ENCODE measurements at regions not wholly inside any gene's neighbourhood (a gene's known extent, or its start where the extent isn't known, plus 50 kb on each side); places are given as distances from the start of the nearest gene placed in this dataset.

- no peak overlapping the region for H2AFZ ChIP-seq (ENCODE audit: low read length)
- H3K4me2 ChIP-seq (ENCODE audit: low read length) = no peak overlapping the region
- no peak for TF ChIP-seq EZH2 (IDR thresholded peaks at IDR 0.05; ENCODE audit: borderline replicate concordance, low read length)
- TF ChIP-seq CTCF (IDR thresholded peaks at IDR 0.05; ENCODE audit: low read length) = no peak
- no peaks in the 10 kb centered on the region for H3K4me1 ChIP-seq (ENCODE audit: insufficient read depth, low read length, severe bottlenecking)
- H3K9ac ChIP-seq (ENCODE audit: low read length) = no peak overlapping the region
- no peaks in the 10 kb centered on the region for H3F3A ChIP-seq (ENCODE audit: insufficient read depth, low read length)
- H4K20me1 ChIP-seq (ENCODE audit: insufficient read depth, low read length) = no peaks in the 10 kb centered on the region
- no peaks in the 10 kb centered on the region for H3K79me2 ChIP-seq (ENCODE audit: insufficient read depth, low read length)
- H3K9me2 ChIP-seq (ENCODE audit: low read depth, low read length) = no peaks in the 10 kb centered on the region
- no peaks in the 10 kb centered on the region for H3K36me3 ChIP-seq (ENCODE audit: insufficient read depth, low read length)
- H3K27me3 ChIP-seq (ENCODE audit: insufficient read depth, low read length) = no peaks in the 10 kb centered on the region
- H3K9me3 ChIP-seq (ENCODE audit: low read length) = no peaks in the 10 kb centered on the region
- H3K4me3 ChIP-seq (ENCODE audit: low read depth, low read length, poor library complexity, severe bottlenecking) = no peak overlapping the region
- H3K27ac ChIP-seq (ENCODE audit: low read depth, low read length, poor library complexity, severe bottlenecking) = no peak overlapping the region
Observed at GRCh38 chr5:105982526-105982925, 1688.2 kb downstream of the EFNA5 start.

DNA sequence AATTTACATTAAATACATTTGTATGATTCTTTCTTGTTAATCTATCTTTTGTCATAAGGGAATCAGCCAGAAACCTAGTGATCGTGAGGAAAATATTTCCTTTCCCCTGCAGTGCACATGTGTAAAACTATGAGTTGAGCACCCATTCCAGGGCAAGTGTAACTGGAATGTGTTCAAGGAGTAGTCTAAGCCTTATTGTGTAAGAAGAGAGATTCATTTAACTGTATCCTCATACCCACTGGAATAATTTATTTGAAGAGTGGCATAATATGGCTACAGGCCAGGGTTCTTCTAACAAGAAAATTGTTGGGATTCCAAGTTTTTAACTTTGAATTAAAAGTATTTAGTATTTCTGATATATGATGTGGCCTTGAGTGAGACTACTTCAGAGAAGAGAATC, 1692.7 kb downstream of the EFNA5 start:
- H3K4me1 ChIP-seq (ENCODE audit: insufficient read depth, low read length, severe bottlenecking) = no peaks in the 10 kb centered on the region
- no peaks in the 10 kb centered on the region for H3F3A ChIP-seq (ENCODE audit: insufficient read depth, low read length)
- no peaks in the 10 kb centered on the region for H4K20me1 ChIP-seq (ENCODE audit: insufficient read depth, low read length)
- H3K4me3 ChIP-seq (ENCODE audit: low read depth, low read length, poor library complexity, severe bottlenecking) = no peak overlapping the region
- no peaks in the 10 kb centered on the region for H3K27me3 ChIP-seq (ENCODE audit: insufficient read depth, low read length)
- TF ChIP-seq EZH2 (IDR thresholded peaks at IDR 0.05; ENCODE audit: borderline replicate concordance, low read length) (no peak), CTCF (IDR thresholded peaks at IDR 0.05; ENCODE audit: low read length) (no peak)
- H3K9me2 ChIP-seq (ENCODE audit: low read depth, low read length) = no peaks in the 10 kb centered on the region
- H3K36me3 ChIP-seq (ENCODE audit: insufficient read depth, low read length) = no peaks in the 10 kb centered on the region
- no peak overlapping the region for H3K27ac ChIP-seq (ENCODE audit: low read depth, low read length, poor library complexity, severe bottlenecking)
- no peaks in the 10 kb centered on the region for H3K79me2 ChIP-seq (ENCODE audit: insufficient read depth, low read length)
- no peak overlapping the region for H3K9ac ChIP-seq (ENCODE audit: low read length)
- no peak overlapping the region for H2AFZ ChIP-seq (ENCODE audit: low read length)
- H3K4me2 ChIP-seq (ENCODE audit: low read length) = no peak overlapping the region
- H3K9me3 ChIP-seq (ENCODE audit: low read length) = no peaks in the 10 kb centered on the region

DNA sequence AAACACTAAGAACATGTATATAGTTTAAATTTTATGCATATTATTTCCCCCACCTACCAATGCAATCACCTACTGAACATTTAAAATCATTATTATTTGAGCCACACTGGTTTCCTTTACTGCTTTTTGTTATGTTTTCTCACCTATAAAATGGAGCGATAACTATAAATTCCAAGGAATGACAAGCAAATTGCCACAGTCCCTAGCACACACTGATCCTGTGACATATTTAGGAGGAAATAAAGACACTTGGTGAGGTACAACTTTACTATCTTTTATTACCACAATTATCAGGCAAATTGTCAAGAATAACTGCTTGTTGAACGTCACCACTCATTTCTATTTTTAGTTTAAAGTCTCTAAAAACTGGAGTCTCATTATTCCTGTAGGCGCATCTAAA, 1693.6 kb downstream of the EFNA5 start:
- no peak overlapping the region for H3K27ac ChIP-seq (ENCODE audit: low read depth, low read length, poor library complexity, severe bottlenecking)
- no peak overlapping the region for H2AFZ ChIP-seq (ENCODE audit: low read length)

More for the DNA sequence above, 1693.6 kb downstream of the EFNA5 start:
- H3K9me3 ChIP-seq (ENCODE audit: low read length) = no peaks in the 10 kb centered on the region
- no peaks in the 10 kb centered on the region for H3K9me2 ChIP-seq (ENCODE audit: low read depth, low read length)
- no peaks in the 10 kb centered on the region for H3K79me2 ChIP-seq (ENCODE audit: insufficient read depth, low read length)
- H3K4me2 ChIP-seq (ENCODE audit: low read length) = no peak overlapping the region
- no peaks in the 10 kb centered on the region for H3K27me3 ChIP-seq (ENCODE audit: insufficient read depth, low read length)
- TF ChIP-seq EZH2 (IDR thresholded peaks at IDR 0.05; ENCODE audit: borderline replicate concordance, low read length) (no peak), CTCF (IDR thresholded peaks at IDR 0.05; ENCODE audit: low read length) (no peak)
- H3K4me1 ChIP-seq (ENCODE audit: insufficient read depth, low read length, severe bottlenecking) = no peaks in the 10 kb centered on the region
- H3K4me3 ChIP-seq (ENCODE audit: low read depth, low read length, poor library complexity, severe bottlenecking) = no peak overlapping the region
- no peaks in the 10 kb centered on the region for H4K20me1 ChIP-seq (ENCODE audit: insufficient read depth, low read length)
- H3K9ac ChIP-seq (ENCODE audit: low read length) = no peak overlapping the region
- no peaks in the 10 kb centered on the region for H3K36me3 ChIP-seq (ENCODE audit: insufficient read depth, low read length)
- no peaks in the 10 kb centered on the region for H3F3A ChIP-seq (ENCODE audit: insufficient read depth, low read length)
